ENCODE measurements at regions not wholly inside any gene's neighbourhood (a gene's known extent, or its start where the extent isn't known, plus 50 kb on each side); places are given as distances from the start of the nearest gene placed in this dataset.

GRCh38 chr3:72434296-72434695 lies 413.9 kb downstream of the SHQ1 start:
- no peak overlapping the region for H3K4me3 ChIP-seq
- peaks cover 17 to 59% (median 40%) of the 10 kb centered on the region in 11 experiments; a peak in 21 of 22 replicates for H3K36me3 ChIP-seq

GRCh38 chr3:72432246-72432645 lies 416.0 kb downstream of the SHQ1 start:
- Histone ChIP-seq H3K36me3 (peaks cover 7 to 38% (median 23%) of the 10 kb centered on the region in 11 experiments; a peak in 16 of 22 replicates), H3K9ac (no peak overlapping the region), H3K9me3 (replicated peaks in 1 of 11) (no peaks in the 10 kb centered on the region), H3K27ac (no peak overlapping the region), H3K27me3 (no peaks in the 10 kb centered on the region), H3K4me1 (peaks cover 0 to 39% (median 21%) of the 10 kb centered on the region in 10 experiments; a peak in 17 of 20 replicates), H3K4me3 (no peak overlapping the region), H4K20me1 (peaks cover 83 to 100% (median 96%) of the 10 kb centered on the region in 11 experiments), H3K4me2 (no peak overlapping the region)
- no peak for TF ChIP-seq Cebpa-rat (IDR thresholded peaks at IDR 0.05)

More at GRCh38 chr3:72434296-72434695, 413.9 kb downstream of the SHQ1 start:
- Histone ChIP-seq H3K9ac (no peak overlapping the region), H3K27ac (no peak overlapping the region), H3K4me1 (peaks cover 11 to 37% (median 22%) of the 10 kb centered on the region in 10 experiments; a peak in 18 of 20 replicates), H3K4me2 (no peak overlapping the region), H3K27me3 (no peaks in the 10 kb centered on the region), H3K9me3 (replicated peaks in 1 of 11) (no peaks in the 10 kb centered on the region), H4K20me1 (peaks cover 84 to 100% (median 96%) of the 10 kb centered on the region in 11 experiments)
- TF ChIP-seq Cebpa-rat (IDR thresholded peaks at IDR 0.05) = no peak

GRCh38 chr3:72429589-72430353 lies 418.5 kb downstream of the SHQ1 start:
- Histone ChIP-seq H3K4me1 (peaks cover 12 to 62% (median 38%) of the 10 kb centered on the region in 10 experiments), H3K9me3 (replicated peaks in 1 of 11) (peaks cover 0 to 8% (median 0%) of the 10 kb centered on the region in 11 experiments; a peak in 5 of 22 replicates), H3K4me3 (no peak overlapping the region), H4K20me1 (peaks cover 82 to 100% (median 97%) of the 10 kb centered on the region in 11 experiments), H3K4me2 (peak overlapping the region in 4 of 11 experiments; percentile 1 to 10 (median 3); a peak in 3 of 22 replicates), H3K9ac (no peak overlapping the region), H3K27me3 (no peaks in the 10 kb centered on the region), H3K36me3 (peaks cover 0 to 27% (median 7%) of the 10 kb centered on the region in 11 experiments; a peak in 9 of 22 replicates), H3K27ac (no peak overlapping the region)
- peak in 1 of 11 experiments; percentile 50; a peak in 3 of 22 replicates for TF ChIP-seq Cebpa-rat (IDR thresholded peaks at IDR 0.05)

GRCh38 chr3:72428803-72429202 lies 419.4 kb downstream of the SHQ1 start:
- Histone ChIP-seq H3K27ac (no peak overlapping the region), H3K36me3 (peaks cover 0 to 27% (median 8%) of the 10 kb centered on the region in 11 experiments; a peak in 12 of 22 replicates), H3K4me1 (peaks cover 12 to 62% (median 38%) of the 10 kb centered on the region in 10 experiments), H3K4me2 (no peak overlapping the region), H3K4me3 (no peak overlapping the region), H3K9ac (no peak overlapping the region), H3K9me3 (replicated peaks in 1 of 11) (peaks cover 0 to 15% (median 5%) of the 10 kb centered on the region in 11 experiments; a peak in 18 of 22 replicates), H4K20me1 (peaks cover 77 to 99% (median 95%) of the 10 kb centered on the region in 11 experiments), H3K27me3 (no peaks in the 10 kb centered on the region)
- TF ChIP-seq Cebpa-rat (IDR thresholded peaks at IDR 0.05) = no peak

- Histone ChIP-seq H3K4me3 (no peak overlapping the region), H3K27me3 (no peaks in the 10 kb centered on the region), H3K36me3 (peaks cover 8 to 36% (median 17%) of the 10 kb centered on the region in 11 experiments; a peak in 18 of 22 replicates), H3K4me1 (peaks cover 12 to 62% (median 38%) of the 10 kb centered on the region in 10 experiments), H3K27ac (no peak overlapping the region), H3K9ac (no peak overlapping the region), H4K20me1 (peaks cover 72 to 98% (median 89%) of the 10 kb centered on the region in 11 experiments), H3K4me2 (peak overlapping the region in 8 of 11 experiments; percentile 3 to 56 (median 12); a peak in 6 of 22 replicates), H3K9me3 (replicated peaks in 1 of 11) (peaks cover 11 to 27% (median 17%) of the 10 kb centered on the region in 11 experiments)
- TF ChIP-seq Cebpa-rat (IDR thresholded peaks at IDR 0.05) = no peak
Measured at GRCh38 chr3:72427624-72428023, 420.6 kb downstream of the SHQ1 start.

GRCh38 chr3:72426618-72427397 lies 421.4 kb downstream of the SHQ1 start:
- Histone ChIP-seq H3K4me2 (peak overlapping the region in 6 of 11 experiments; percentile 10 to 56 (median 22); a peak in 5 of 22 replicates), H3K27me3 (no peaks in the 10 kb centered on the region), H3K9me3 (replicated peaks in 1 of 11) (peaks cover 19 to 35% (median 25%) of the 10 kb centered on the region in 11 experiments), H4K20me1 (peaks cover 63 to 95% (median 81%) of the 10 kb centered on the region in 11 experiments), H3K9ac (no peak overlapping the region), H3K4me3 (no peak overlapping the region), H3K36me3 (peaks cover 14 to 37% (median 21%) of the 10 kb centered on the region in 11 experiments; a peak in 20 of 22 replicates), H3K4me1 (peaks cover 12 to 56% (median 38%) of the 10 kb centered on the region in 10 experiments), H3K27ac (no peak overlapping the region; a peak in 1 of 22 replicates)
- TF ChIP-seq Cebpa-rat (IDR thresholded peaks at IDR 0.05) = peak in 1 of 11 experiments; percentile 28; a peak in 1 of 22 replicates

GRCh38 chr3:72423643-72424042 lies 424.6 kb downstream of the SHQ1 start:
- no peak for TF ChIP-seq Cebpa-rat (IDR thresholded peaks at IDR 0.05)
- Histone ChIP-seq H3K4me2 (no peak overlapping the region), H3K4me3 (no peak overlapping the region), H3K27me3 (no peaks in the 10 kb centered on the region), H3K9me3 (replicated peaks in 1 of 11) (peaks cover 35 to 66% (median 54%) of the 10 kb centered on the region in 11 experiments), H4K20me1 (peaks cover 52 to 94% (median 71%) of the 10 kb centered on the region in 11 experiments), H3K27ac (no peak overlapping the region), H3K4me1 (peaks cover 15 to 52% (median 35%) of the 10 kb centered on the region in 10 experiments), H3K36me3 (peaks cover 21 to 46% (median 40%) of the 10 kb centered on the region in 11 experiments; a peak in 21 of 22 replicates), H3K9ac (no peak overlapping the region)

GRCh38 chr3:72421786-72422185 lies 426.5 kb downstream of the SHQ1 start:
- Histone ChIP-seq H3K4me2 (no peak overlapping the region), H3K9ac (no peak overlapping the region), H3K36me3 (peaks cover 21 to 49% (median 41%) of the 10 kb centered on the region in 11 experiments; a peak in 21 of 22 replicates), H4K20me1 (peaks cover 39 to 94% (median 64%) of the 10 kb centered on the region in 11 experiments), H3K9me3 (replicated peaks in 1 of 11) (peaks cover 35 to 84% (median 63%) of the 10 kb centered on the region in 11 experiments), H3K4me3 (peak overlapping the region in 1 of 10 experiments; percentile 17; a peak in 4 of 20 replicates), H3K27ac (no peak overlapping the region), H3K4me1 (peaks cover 9 to 47% (median 23%) of the 10 kb centered on the region in 10 experiments), H3K27me3 (no peaks in the 10 kb centered on the region)
- no peak for TF ChIP-seq Cebpa-rat (IDR thresholded peaks at IDR 0.05)

Measured in BLaER1 treated with 17β-estradiol and CSF1 and Interleukin-3, amounts not matched to agents 10 nM and 100 nM (cell line).